Upper lobe of left lung (tissue), 4 donors: ENCODE measurements at regions not wholly inside any gene's neighbourhood (a gene's known extent, or its start where the extent isn't known, plus 50 kb on each side); places are given as distances from the start of the nearest gene placed in this dataset.

Experiments used
- POLR2A ChIP-seq, 4 donors: fragments of 450-650 bp; IDR thresholded peaks; one replicate each; pipeline ENCODE4 v1.5.1; 2016 to 2017; ENCODE audit warnings: antibody characterized with exemption in 4 of 4, mild to moderate bottlenecking in 2 of 4
- POLR2AphosphoS5 ChIP-seq, 2 donors: sonication (generic); formaldehyde crosslinking; IDR thresholded peaks; one replicate each; pipeline ENCODE4 v1.5.1; 2017; ENCODE audit warnings: antibody characterized with exemption in 2 of 2
- TF ChIP-seq, protein P1 (sequence below), 6 experiments: fragments of 450-650 bp in 4 of 6; fragments of 200-600 bp in 2 of 6; sonication (generic) in 2 of 6; IDR thresholded peaks; one replicate each; pipeline ENCODE4 v1.5.1; 2016 to 2019; ENCODE audit warnings: antibody characterized with exemption in 6 of 6

DNA sequence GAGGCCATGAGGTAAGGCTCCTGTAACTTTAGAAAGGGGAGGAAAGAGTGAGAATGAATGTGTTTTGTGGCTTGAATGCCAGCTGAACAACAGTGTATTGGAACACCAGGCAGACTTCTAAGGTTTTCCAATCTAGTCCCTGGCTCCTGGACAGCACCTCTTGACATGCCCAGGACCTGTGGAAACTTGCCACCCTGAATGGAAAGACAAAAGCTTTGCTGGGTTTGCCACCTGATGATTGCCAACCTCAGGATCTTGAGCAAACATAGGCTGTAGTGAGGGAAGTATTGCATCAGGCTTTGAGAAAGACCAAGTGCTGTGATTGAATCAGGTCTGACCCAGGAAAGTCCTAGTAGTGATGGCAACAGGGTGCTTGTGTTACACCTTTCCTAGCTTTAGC is 1393.1 kb upstream of the DIAPH2 start:
- TF ChIP-seq POLR2A (IDR thresholded peaks at IDR 0.05) (no peak), POLR2AphosphoS5 (IDR thresholded peaks at IDR 0.05) (no peak)
- TF ChIP-seq, protein P1, sequence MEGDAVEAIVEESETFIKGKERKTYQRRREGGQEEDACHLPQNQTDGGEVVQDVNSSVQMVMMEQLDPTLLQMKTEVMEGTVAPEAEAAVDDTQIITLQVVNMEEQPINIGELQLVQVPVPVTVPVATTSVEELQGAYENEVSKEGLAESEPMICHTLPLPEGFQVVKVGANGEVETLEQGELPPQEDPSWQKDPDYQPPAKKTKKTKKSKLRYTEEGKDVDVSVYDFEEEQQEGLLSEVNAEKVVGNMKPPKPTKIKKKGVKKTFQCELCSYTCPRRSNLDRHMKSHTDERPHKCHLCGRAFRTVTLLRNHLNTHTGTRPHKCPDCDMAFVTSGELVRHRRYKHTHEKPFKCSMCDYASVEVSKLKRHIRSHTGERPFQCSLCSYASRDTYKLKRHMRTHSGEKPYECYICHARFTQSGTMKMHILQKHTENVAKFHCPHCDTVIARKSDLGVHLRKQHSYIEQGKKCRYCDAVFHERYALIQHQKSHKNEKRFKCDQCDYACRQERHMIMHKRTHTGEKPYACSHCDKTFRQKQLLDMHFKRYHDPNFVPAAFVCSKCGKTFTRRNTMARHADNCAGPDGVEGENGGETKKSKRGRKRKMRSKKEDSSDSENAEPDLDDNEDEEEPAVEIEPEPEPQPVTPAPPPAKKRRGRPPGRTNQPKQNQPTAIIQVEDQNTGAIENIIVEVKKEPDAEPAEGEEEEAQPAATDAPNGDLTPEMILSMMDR (IDR thresholded peaks at IDR 0.05) = no peak
